NCI-H2227 (cell line): ENCODE measurements at regions not wholly inside any gene's neighbourhood (a gene's known extent, or its start where the extent isn't known, plus 50 kb on each side); places are given as distances from the start of the nearest gene placed in this dataset.
"Not testable (repeated sequence)": the region's sequence is repeated elsewhere in the genome, so short reads cannot be mapped to it uniquely, and the experiment has no call there.

ENCODE experiments used
- DNase-seq: peaks from one replicate; lab custom pipeline; 2025; ENCODE audit not compliant: unreplicated experiment; lab: John Stamatoyannopoulos, UW

DNA sequence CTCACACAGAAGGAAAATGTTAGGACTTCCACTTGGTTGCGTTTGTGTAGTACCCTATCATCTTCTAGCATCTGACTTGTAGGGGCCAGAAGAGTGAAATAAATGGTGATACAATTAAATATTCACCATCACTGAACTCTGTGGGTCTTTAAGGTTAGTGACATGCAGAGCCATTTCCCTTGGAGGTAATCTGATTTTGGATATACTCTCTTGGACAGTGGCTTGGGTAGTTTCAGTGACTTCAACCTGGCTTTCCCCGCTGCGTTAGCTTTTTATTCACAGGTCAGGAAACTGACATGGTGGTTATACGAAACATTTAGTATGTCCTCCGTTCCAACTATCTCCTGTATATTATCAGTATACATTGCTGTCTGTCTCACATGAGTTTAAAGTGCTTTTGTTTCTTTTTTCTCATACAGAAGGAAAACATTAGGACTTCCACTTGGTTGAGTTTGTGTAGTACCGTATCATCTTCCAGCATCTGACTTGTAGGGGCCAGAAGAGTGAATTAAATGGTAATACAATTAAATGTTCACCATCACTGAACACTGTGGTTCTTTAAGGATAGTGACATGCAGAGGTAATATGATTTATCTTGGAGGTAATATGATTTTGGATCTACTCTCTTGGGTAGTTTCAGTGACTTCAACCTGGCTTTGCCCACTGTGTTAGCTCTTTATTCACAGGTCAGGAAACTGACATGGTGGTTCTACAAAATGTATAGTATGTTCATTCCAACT lies 883.6 kb downstream of the TAF11L14 start:
- no peak for DNase-seq

DNA sequence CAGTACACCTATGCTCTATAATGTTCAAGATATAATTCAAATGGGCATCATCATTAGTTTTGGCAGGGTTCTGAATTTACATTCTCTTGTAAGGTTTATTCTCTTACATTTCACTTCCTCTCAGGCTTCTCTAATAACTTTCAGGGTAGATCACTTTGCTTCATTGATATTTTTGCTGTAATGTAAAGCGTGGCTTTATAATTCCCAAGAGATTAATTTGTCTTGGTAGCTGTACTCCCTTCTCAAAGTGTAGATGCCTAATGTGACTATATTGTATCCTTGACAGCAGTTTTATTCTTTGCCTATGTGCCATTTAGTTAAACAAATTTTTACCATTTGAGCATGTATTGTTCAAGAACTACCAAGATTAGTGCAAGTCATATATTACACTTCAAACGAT lies 889.1 kb downstream of the TAF11L14 start:
- no peak for DNase-seq

DNA sequence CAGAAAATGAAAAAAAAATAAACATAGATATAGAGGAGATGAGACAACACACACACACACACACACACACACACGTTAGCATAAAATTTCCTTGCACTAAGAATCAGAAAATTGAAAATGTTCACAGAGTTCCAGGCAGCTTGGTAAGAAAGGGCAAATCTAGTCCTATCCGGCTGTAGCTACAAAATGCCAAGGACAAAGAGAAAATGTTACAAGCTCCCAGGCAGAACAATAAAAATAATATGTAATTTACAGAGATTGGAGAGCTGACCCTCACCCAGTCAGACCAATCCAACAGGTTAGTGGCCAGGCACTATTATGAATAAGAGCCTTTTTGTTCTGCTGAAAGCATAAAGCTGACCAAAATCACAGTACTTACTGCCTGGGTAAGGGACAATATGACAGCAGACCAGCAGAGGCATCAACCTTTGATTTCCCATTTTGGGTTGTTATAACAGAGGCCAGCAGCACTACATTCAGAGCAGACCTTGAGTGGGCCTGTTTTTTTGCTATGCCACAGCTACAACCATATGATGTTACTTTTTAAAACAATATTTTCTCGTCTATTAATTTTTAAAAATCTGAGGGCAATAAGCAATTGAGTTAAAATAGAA lies 892.6 kb downstream of the TAF11L14 start:
- no peak for DNase-seq

DNA sequence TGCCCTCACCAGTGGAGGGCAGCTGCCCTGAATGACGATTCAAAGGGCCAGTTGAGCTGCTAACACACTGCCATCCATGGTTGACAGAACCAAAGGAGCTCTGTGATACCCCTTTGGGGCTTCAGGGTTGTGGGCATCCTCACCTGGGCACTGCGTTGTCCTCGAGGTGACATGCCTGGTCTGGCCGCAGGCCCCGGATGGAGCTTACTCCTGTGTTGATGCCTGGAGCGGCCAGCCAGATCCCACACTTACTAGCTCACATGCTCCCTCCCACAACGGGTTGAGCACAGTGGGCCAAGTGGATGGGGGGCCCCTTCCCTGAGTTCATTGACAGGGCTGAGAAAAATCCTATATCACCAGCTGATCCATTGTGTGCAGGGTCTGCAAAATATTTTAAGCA lies 898.9 kb downstream of the TAF11L14 start:
- no peak for DNase-seq

DNA sequence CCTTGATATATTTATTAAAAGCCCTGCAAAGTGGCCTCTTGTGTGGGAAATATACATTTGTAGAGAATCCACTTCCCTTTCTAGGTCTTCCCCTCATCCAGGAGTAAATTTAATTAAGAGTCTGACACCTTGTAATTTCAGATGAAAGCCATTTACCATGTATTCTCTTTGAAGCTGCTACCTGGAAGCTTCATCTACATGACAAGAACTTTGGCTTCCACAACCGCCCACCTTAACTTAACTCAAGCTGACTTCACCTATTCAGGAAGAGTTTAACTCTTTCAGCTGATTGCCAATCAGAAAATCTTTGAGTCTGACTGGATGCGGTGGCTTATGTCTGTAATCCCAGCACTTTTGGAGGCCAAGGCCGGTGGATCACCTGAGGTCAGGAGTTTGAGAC lies 899.9 kb downstream of the TAF11L14 start:
- no peak for DNase-seq

DNA sequence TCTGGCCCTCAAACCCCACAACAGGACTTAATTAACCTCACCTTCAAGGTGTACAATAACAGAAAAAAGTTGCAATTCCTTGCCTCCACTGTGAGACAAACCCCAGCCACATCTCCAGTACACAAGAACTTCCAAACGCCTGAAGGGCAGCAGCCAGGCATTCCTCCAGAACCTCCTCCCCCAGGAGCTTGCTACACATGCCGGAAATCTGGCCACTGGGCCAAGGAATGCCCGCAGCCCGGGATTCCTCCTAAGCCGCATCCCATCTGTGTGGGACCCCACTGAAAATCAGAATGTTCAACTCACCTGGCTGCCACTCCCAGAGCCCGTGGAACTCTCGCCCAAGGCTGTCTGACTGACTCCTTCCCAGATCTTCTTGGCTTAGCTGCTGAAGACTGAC lies 901.5 kb downstream of the TAF11L14 start:
- not testable (repeated sequence) for DNase-seq

DNA sequence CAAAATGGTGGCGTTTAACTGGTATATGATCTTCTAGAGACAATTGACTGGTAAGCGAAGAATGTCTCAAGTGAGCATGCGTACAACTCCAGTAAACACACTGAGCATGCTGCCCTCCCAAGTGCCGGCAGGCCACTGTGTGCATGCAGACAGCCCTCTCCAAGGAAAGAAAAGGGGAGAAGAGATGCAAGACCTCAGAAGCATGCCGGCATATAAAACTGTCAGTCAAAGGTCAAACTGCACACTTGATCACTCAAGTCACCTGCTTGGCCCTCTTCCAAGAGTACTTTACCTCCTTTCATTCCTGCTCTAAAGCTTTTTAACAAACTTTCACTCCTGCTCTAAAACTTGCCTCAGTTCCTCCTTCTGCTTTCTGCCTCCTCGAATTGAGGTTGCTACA lies 910.2 kb downstream of the TAF11L14 start:
- DNase-seq: no peak

DNA sequence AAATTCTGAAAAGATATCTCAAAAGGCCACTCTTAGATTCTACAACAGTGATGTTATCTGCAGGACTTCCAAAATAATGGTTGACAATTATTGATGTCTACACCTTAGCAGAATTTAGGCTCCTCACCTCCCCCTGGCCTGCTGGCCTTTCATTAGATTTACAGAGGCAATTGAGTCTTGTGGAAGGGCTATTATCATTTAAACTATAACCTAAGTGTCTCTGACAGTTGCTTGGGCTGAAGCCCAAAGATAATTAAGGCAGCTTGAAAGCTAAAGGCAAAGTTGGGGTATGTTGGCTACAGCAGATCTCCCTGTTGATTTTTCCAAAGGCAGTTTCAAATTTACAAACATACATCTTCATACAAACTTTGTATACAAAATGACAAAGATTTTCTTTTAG lies 912.3 kb downstream of the TAF11L14 start:
- DNase-seq: no peak

DNA sequence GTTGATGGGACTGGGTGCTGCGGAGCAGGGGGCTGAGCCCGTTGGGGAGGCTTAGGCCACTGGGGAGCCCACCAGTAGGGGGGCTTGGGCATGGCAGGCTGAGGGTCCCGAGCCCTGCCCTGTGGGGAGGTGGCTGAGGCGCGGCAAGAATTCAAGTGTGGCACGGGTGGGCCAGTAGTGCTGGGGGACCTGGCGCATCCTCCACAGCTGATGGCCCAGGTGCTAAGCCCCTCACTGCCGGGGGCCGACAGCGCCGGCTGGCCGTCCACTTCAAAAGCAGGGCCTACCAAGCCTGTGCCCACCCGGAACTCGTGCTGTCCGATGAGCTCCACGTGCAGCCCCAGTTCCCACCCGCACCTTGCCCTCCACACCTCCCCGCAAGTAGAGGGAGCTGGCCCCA lies 917.5 kb downstream of the TAF11L14 start:
- no peak for DNase-seq

DNA sequence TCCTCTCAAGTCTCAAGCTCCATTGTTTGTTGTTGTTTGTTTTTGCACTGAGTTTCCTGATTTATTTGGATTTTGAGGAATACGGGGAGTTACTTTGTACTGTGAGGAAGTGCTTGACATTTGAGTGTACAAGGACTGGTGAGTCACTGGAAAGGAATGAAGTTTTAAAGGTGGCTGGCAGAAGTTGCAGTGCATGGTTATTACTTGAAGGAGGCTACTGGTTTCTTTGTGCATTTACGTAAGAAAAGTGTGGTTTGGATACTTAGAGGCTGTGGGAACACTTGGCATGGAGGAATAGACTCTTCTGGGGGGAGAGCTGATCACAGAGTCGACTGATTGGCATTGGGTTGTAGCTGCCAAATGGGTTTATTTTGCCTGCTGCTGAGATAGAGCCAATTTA lies 919.0 kb downstream of the TAF11L14 start:
- no peak for DNase-seq

DNA sequence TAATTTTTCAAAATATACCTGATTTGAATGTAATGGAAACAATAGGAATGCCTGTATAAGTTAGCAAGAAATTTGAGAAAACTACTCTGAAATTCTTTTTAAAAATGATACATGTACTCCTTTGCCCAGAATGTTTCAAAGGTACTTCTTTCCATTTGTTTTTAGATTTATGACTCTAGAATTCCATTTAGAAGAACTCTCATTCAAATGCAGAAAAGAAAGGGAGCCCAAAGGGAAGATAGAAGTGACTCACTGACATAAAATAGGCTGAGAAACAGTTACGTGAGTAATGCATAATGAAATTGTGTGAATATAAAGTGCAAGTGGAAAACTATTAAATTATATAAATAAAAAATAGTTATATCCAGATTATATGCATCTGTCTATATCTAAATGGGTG lies 926.3 kb downstream of the TAF11L14 start:
- DNase-seq: no peak

DNA sequence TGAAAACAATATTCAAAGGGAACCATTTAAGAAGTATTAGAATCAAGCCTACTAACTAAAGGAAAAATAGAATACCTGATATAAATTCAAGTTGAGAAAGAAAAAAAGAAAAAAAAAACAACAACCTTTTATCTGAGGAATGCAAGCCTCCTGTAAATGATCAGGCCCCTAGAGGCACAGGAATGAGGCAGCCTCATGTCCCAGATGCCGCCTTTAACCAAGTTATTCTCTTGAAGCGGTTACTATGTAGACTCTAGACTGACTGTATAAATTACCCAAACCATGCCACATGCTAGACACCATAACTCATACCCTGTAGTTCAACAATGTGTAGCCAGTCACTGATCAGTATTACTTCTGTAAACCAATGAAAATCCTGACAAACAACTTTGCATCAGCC lies 929.6 kb downstream of the TAF11L14 start:
- DNase-seq: no peak

DNA sequence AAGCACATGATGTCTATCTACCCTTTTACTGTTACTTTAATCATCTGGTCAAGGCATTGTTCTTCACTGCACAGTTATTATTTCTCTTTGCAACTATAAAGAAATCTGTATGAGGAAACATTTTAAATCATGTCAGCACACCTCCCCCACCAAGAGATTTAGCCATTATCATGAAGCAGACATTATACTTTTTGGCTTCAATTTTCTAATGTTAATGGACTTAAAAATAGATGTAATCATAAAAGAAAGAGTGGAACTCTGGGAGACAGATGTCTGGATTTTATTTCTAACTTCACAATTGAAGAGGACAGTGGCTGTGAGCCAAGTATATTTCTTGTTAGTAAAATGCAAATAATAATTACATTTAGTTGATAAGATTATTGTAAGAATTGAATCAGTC lies 932.4 kb downstream of the TAF11L14 start:
- no peak for DNase-seq

DNA sequence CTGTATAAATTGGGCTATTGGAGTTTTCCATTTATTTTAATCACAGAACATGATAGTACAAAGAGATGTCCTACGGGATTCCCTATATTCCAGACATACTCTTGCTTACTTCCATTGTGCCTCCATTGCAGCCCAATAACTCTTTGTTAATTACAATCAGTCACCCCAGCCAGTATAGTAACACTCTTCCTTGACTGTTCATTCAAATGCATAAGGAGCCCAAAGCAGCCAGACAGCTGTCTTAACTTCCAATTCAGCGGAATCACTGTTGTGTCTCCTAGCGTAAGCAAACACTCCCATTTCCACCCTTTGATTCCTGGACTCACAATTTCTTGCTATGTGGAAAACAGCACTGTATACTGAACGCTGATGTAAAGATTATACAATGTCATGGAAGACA lies 942.3 kb downstream of the TAF11L14 start:
- DNase-seq: no peak

DNA sequence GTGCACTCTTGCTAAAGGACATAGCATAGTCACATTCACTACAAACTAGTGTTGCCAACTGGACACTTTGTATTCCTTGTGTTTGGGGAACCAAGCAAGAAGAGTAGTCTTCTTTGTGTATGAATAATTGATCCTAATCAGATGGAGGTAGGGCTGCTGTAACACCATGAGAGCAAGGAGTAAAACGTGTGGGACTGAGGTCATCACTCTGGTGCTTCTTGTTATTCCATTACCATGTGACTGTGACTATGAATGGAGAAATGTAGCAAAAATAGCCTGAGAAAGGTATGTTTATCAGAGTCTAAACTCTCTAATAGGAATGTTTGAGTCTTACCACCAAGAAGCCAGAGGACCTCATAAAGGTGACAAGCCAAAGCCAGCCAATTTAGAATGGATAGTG lies 966.9 kb downstream of the TAF11L14 start:
- no peak for DNase-seq

DNA sequence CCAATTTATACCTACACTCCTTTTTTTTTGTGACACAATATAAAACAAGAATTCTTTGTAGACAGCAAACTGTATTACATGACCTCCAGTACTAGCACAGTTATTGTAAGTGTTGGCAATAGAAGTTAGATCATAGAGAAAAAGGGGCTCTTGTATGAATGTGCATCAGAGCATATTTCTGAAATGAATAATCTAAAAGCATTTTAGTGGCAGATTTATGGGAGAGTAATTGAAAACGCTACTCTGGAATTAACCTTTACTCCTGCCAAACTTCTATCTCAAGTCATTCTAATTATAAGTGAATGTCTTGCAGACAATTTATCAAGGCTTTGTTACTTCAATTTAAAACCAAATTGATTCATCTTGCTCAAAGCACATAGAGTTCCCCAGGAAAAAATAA lies 968.1 kb downstream of the TAF11L14 start:
- no peak for DNase-seq

DNA sequence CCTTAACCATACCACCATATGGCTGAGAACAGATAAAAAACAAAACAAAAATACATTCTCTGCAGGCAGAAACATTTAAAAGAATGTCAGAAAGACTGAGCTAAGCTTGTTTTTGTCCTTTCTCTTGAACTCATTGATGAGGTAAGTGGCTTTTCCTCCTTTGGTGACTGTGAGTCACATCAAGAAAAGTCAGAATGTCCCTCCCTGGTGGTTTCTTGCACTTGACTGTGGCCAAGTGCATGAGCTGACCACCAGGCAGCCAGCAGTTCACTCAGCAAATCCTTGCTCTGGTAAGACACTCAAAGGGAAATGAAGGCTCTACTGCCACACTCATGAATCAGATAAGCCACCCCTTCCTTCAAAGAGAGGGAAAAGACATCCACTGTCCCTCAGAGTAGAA lies 970.9 kb downstream of the TAF11L14 start:
- DNase-seq: no peak

DNA sequence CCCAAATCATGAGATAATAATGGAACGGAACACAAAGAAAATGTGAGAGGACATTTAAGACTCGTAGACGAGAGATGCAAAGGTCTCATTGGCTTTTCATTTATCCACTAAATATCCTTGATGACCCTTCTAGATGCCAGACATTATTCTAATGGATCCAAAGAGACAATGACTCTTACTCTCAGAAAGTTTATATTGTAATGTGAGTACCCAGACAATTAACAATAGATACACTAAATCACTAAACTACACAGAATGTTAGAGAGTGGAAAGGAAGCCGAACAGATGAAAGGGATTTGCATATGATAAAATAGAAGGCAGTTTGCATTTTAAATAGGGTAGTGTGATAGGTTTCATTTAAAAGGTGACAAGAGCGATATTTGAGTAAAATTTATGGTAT lies 973.3 kb downstream of the TAF11L14 start:
- DNase-seq: no peak

DNA sequence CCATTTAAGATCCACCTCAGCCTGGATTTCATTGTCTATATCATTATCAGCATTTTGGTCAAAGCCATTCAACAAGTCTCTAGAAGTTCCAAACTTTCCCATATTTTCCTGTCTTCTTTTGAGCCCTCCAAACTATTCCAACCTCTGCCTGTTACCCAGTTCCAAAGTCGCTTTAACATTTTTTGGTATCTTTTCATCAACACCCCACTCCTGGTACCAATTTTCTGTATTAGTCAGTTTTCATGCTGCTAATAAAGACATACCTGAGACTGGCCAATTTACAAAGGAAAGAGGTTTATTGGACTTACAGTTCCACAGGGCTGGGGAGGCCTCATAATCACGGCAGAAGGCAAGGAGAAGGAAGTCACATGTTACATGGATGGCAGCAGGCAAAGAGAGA lies 982.9 kb downstream of the TAF11L14 start:
- DNase-seq: not testable (repeated sequence)

DNA sequence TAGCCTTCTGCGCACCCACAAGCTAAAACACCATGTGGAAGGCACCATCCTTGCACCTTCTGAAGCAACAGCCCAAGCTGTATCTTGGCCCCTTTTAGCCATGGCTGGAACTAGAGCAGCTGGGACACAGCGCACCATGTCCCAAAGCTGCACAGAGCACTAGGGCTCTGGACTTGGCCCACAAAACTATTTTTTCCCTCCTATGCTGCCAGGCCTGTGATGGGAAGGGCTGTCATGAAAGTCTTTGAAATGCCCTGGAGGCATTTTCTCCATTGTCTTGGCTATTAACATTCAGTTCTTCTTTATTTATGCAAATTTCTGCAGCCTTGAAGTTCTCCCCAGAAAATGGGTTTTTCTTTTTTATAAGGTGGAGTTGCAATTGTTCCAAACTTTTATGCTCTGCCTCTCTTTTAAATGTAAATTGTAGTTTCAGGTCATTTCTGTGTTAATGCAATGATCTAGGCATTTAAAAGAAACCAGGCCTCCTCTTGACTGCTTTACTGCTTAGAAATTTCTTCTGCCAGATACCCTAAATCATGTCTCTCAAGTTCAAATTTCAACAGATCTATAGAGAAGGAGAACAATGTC lies 996.3 kb downstream of the TAF11L14 start:
- DNase-seq: no peak

DNA sequence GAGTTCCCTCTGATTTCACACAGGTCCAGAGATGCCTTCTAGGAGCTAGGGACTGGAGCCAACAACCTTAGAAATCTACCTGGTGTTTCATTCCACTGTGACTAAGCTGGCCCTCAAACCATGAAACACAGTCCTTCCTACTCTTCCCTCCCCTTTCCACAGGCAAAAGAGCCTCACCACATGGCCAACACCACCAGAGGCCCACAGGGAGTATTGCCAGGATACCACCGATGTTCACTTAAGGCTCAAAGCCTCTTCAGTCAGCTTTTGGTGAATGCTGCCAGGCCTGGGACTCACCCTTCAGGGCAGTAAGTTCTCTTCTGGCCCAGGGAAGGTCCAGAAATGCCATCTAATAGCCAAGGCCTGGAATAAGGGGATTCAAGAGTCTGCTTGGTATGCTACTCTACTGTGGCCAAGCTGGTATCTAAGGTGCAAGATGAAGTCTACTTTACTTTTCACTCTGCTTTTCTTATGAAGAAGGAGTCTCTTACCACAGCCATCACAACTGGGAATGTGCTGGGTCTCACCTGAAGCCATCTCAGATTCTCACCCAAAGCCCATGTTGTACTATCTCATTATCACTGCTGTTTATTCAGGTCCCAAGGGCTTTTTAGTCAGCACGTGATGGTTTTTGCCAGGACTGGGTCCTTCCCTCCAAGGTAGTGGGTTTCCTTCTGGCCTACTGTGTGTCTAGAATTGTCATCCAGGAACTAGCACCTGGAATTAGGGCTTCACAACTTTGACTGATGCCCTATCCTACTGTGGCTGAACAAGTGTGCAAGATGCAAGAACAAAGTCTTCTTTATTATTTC lies 1018.4 kb downstream of the TAF11L14 start:
- no peak for DNase-seq

DNA sequence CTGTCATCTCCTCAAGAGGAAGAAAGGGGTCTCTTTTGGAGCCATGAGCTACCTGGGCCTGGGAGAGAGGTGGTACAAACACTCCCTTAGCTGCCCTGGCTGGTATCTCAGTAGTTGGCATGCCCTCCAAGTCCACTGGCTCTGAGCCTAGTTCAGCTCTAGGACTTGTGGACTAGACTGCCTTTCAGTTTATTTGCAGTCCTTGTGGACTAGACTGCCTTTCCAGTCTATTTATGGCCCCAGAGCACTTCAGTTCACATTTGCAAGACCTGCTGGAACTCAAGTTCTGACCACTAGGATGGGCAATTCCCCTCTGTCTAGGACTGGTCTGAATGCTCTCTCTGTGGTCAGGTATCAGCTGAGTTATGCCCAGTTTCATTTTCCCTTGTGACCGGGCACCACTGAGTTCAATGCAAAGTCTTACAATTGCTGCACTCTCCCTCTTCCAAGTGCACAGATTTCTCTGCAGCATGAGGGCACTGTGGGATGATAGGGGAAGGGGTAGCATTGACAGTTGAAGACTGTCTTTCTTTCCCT lies 1019.0 kb downstream of the TAF11L14 start:
- DNase-seq: no peak
